ENCODE measurements at regions not wholly inside any gene's neighbourhood (a gene's known extent, or its start where the extent isn't known, plus 50 kb on each side); places are given as distances from the start of the nearest gene placed in this dataset.

- H3K4me3 ChIP-seq = no peak overlapping the region
- intact Hi-C loops (cut with DNase I) = no loop called here
- no peak for TF ChIP-seq CTCF (IDR thresholded peaks at IDR 0.05)
- H3K4me1 ChIP-seq = no peaks in the 10 kb centered on the region
- DNase-seq (no peak), ATAC-seq (no peak)
- H3K27ac ChIP-seq = no peak overlapping the region
- H3K36me3 ChIP-seq = no peaks in the 10 kb centered on the region
- H3K27me3 ChIP-seq (ENCODE audit: low read depth) = no peaks in the 10 kb centered on the region
- H3K9me3 ChIP-seq = peaks cover 8% of the 10 kb centered on the region
Observed at GRCh38 chr19:32141840-32142511, 203.4 kb upstream of the ZNF507 start.

- H3K9me3 ChIP-seq = peaks cover 29% of the 10 kb centered on the region
- no peaks in the 10 kb centered on the region for H3K27me3 ChIP-seq (ENCODE audit: low read depth)
- intact Hi-C loops (cut with DNase I) = no loop called here
- ATAC-seq = no peak
- no peaks in the 10 kb centered on the region for H3K4me1 ChIP-seq
- H3K27ac ChIP-seq = no peak overlapping the region
- no peak for DNase-seq
- H3K36me3 ChIP-seq = no peaks in the 10 kb centered on the region
- no peak for TF ChIP-seq CTCF (IDR thresholded peaks at IDR 0.05)
- H3K4me3 ChIP-seq = no peak overlapping the region
Observed at GRCh38 chr19:32146664-32147063, 198.7 kb upstream of the ZNF507 start.

- Histone ChIP-seq H3K4me3 (no peak overlapping the region), H3K36me3 (no peaks in the 10 kb centered on the region), H3K27ac (no peak overlapping the region), H3K27me3 (ENCODE audit: low read depth) (no peaks in the 10 kb centered on the region), H3K4me1 (no peaks in the 10 kb centered on the region), H3K9me3 (peaks cover 29% of the 10 kb centered on the region)
- intact Hi-C loops (cut with DNase I) = no loop called here
- ATAC-seq = no peak
- no peak for TF ChIP-seq CTCF (IDR thresholded peaks at IDR 0.05)
- DNase-seq = no peak
Observed at GRCh38 chr19:32150605-32151004, 194.8 kb upstream of the ZNF507 start.

- Histone ChIP-seq H3K4me3 (no peak overlapping the region), H3K4me1 (no peaks in the 10 kb centered on the region), H3K27me3 (ENCODE audit: low read depth) (no peaks in the 10 kb centered on the region), H3K27ac (no peak overlapping the region), H3K36me3 (no peaks in the 10 kb centered on the region), H3K9me3 (peaks cover 3% of the 10 kb centered on the region)
- intact Hi-C loops (cut with DNase I) = no loop called here
- DNase-seq (no peak), ATAC-seq (no peak)
- no peak for TF ChIP-seq CTCF (IDR thresholded peaks at IDR 0.05)
Observed at GRCh38 chr19:32154418-32154817, 191.0 kb upstream of the ZNF507 start.

GRCh38 chr19:32164384-32164992 lies 180.9 kb upstream of the ZNF507 start:
- ATAC-seq = no peak
- H3K4me1 ChIP-seq = no peaks in the 10 kb centered on the region
- intact Hi-C loops (cut with DNase I) = no loop called here
- no peak overlapping the region for H3K4me3 ChIP-seq
- DNase-seq = no peak
- H3K9me3 ChIP-seq = no peaks in the 10 kb centered on the region
- peaks cover 18% of the 10 kb centered on the region for H3K27me3 ChIP-seq (ENCODE audit: low read depth)
- no peak for TF ChIP-seq CTCF (IDR thresholded peaks at IDR 0.05)
- no peak overlapping the region for H3K27ac ChIP-seq
- no peaks in the 10 kb centered on the region for H3K36me3 ChIP-seq

Data from lower lobe of right lung (tissue), 2 donors.